ENCODE measurements at regions not wholly inside any gene's neighbourhood (a gene's known extent, or its start where the extent isn't known, plus 50 kb on each side); places are given as distances from the start of the nearest gene placed in this dataset.
"Not testable (repeated sequence)": the region's sequence is repeated elsewhere in the genome, so short reads cannot be mapped to it uniquely, and the experiment has no call there.

DNA sequence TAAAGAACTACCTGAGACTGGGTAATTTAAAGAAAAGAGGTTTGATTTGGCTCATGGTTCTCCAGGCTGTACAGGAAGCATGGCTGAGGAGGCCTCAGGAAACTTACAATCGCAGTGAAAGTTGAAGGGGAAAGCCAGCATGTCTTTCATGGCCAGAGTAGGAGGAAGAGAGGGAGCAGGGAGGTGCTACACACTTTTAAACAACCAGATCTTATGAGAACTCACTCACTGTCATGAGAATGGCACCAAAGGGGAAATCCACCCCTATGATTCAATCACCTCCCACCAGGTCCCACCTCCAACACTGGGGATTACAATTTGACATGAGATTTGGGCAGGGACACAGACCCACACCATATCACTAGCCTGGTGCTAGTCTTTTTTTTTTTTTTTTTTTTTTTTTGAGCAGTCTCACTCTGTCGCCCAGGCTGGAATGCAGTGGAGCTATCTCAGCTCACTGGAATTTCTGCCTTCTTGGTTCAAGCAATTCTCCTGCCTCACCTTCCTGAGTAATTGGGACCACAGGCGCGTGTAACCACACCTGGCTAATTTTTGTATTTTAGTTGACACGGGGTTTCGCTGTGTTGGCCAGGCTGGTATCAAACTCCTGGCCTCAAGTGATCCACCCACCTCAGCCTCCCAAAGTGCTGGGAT is 56.4 kb upstream of the AUTS2 start:
- H3K79me1 ChIP-seq (ENCODE audit: low read depth, low read length); H2AFZ ChIP-seq (ENCODE audit: low read length); H3K23me2 ChIP-seq (ENCODE audit: low read depth, low read length); H2AK5ac ChIP-seq (ENCODE audit: low read depth, low read length); H3K4me3 ChIP-seq (ENCODE audit: extremely low read depth in 1 of 4, insufficient read depth in 2 of 4, low read depth in 3 of 4, low read length in 4 of 4); H3K9me3 ChIP-seq (ENCODE audit: insufficient read depth in 2 of 2, low read depth in 1 of 2, low read length in 1 of 2); H2BK120ac ChIP-seq (replicated peaks; ENCODE audit: low read depth, low read length); H2BK15ac ChIP-seq (ENCODE audit: low read length); H3K4me1 ChIP-seq (replicated peaks in 1 of 4; ENCODE audit: control insufficient read depth in 3 of 4, insufficient read depth in 4 of 4, low read length in 3 of 4); H3K14ac ChIP-seq (ENCODE audit: insufficient read length); H4K20me1 ChIP-seq (replicated peaks in 1 of 2; ENCODE audit: control insufficient read depth in 1 of 2, insufficient read depth in 2 of 2, low read length in 2 of 2); H3K79me2 ChIP-seq (ENCODE audit: control insufficient read depth in 1 of 2, insufficient read depth in 2 of 2, low read length in 2 of 2); H4K91ac ChIP-seq (replicated peaks; ENCODE audit: insufficient read length, low read length); H2BK5ac ChIP-seq (ENCODE audit: low read depth, low read length); H2BK20ac ChIP-seq (ENCODE audit: low read length); H3K9ac ChIP-seq (replicated peaks in 1 of 4; ENCODE audit: extremely low read depth in 1 of 4, low read depth in 3 of 4, low read length in 3 of 4); H3K27ac ChIP-seq (ENCODE audit: low read depth, low read length); FAIRE-seq; H3K18ac ChIP-seq (ENCODE audit: extremely low read depth, low read length); H2BK12ac ChIP-seq (ENCODE audit: low read depth, low read length); H3K36me3 ChIP-seq (ENCODE audit: control insufficient read depth in 2 of 4, insufficient read depth in 4 of 4, low read length in 3 of 4); POLR2A ChIA-PET (ENCODE audit: partially characterized antibody); H4K8ac ChIP-seq (ENCODE audit: extremely low read depth, insufficient read depth, low read length); H4K5ac ChIP-seq (ENCODE audit: insufficient read length, low read depth, low read length); DNase-seq (ENCODE audit: low read depth in 1 of 2, low spot score in 2 of 2); H3K56ac ChIP-seq (replicated peaks; ENCODE audit: insufficient read length, low read depth, low read length); H3K23ac ChIP-seq (ENCODE audit: insufficient read length); H3K4me2 ChIP-seq (ENCODE audit: insufficient read depth in 1 of 2, low read depth in 2 of 2, low read length in 2 of 2); H3K4ac ChIP-seq (replicated peaks; ENCODE audit: insufficient read length, low read depth, low read length); H3K27me3 ChIP-seq (replicated peaks in 1 of 4; ENCODE audit: control insufficient read depth in 3 of 4, extremely low read depth in 1 of 4, insufficient read depth in 3 of 4, low read length in 3 of 4): not testable (repeated sequence)
- CTCF ChIA-PET (ENCODE audit: partially characterized antibody), result interaction anchor here (0.6 to 1.0 kb wide), 2 partner anchors 52 to 385 kb away, joined by 3 read pairs; no protein-coding TSS in a partner anchor
- WGBS, 2 experiments (ENCODE audit: extremely low coverage in 1 of 2, insufficient coverage in 1 of 2, insufficient read length in 1 of 2, insufficient replicate concordance in 2 of 2, low coverage in 1 of 2, low lambda C conversion rate in 2 of 2, missing lambda C conversion rate in 1 of 2), result 81% methylated on average over 5 of the region's 6 CpGs; no CpG with 5 or more reads in 1 of the 2 experiments

Data from H1 (cell line).